GM23248 (cell line): ENCODE measurements at regions not wholly inside any gene's neighbourhood (a gene's known extent, or its start where the extent isn't known, plus 50 kb on each side); places are given as distances from the start of the nearest gene placed in this dataset.

ENCODE experiments used
- EZH2 ChIP-seq: fragments of 200-600 bp; sonication (generic); IDR thresholded peaks from 2 replicates; pipeline ENCODE4 v1.6.1; 2018; ENCODE audit warnings: antibody characterized with exemption, mild to moderate bottlenecking; ENCODE audit not compliant: insufficient read depth, poor library complexity, severe bottlenecking
- EZH2phosphoT487 ChIP-seq: fragments of 200-600 bp; sonication (generic); IDR thresholded peaks from 2 replicates; pipeline ENCODE4 v1.6.1; 2018; ENCODE audit warnings: antibody characterized with exemption, moderate library complexity, mild to moderate bottlenecking, low read depth; ENCODE audit not compliant: insufficient read depth

GRCh38 chr6:145076115-145076841, 659.0 kb downstream of the EPM2A start:
- TF ChIP-seq EZH2phosphoT487 (no peak), EZH2 (no peak)
